ENCODE measurements at regions not wholly inside any gene's neighbourhood (a gene's known extent, or its start where the extent isn't known, plus 50 kb on each side); places are given as distances from the start of the nearest gene placed in this dataset.

DNA sequence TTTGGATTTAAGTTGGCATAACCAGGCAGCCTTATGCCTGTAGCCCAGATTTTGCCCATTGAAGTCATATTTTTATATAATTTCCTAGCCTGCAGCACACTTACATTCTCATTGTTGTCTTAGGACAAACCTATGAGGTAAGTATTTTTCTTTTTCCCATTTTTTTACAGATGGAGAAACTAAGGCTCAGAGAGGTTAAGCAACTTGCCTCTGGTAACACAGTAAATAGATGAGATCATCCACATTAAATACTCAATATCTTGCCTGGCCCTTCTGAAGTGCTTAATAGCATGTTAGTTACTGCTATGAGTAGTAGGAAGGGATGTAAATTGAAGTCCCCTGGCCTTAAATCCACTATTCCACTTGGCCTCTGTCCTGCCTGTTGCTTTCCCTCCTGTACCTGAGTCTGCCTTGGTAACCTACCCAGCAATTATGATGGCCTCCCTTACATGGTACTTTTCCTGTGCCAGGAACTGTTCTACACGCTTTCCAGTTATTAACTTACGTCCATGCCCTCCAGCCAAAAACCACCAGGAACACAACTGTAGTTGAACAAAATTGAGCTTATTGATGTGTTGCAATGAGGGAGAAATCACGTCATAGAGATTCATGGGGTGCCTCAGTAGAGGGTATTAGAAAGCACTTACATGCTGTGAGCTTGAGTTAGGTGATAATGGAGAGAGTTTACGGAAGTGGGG lies 111.6 kb upstream of the FGGY start:
- no peak for DNase-seq (ENCODE audit: low read depth, low spot score)
- Histone ChIP-seq H3K9ac (ENCODE audit: insufficient read length, low read depth) (no peak overlapping the region), H3K9me3 (ENCODE audit: insufficient read depth, low read length) (no peaks in the 10 kb centered on the region), H3K36me3 (ENCODE audit: insufficient read depth, insufficient read length, low read length) (no peaks in the 10 kb centered on the region), H3K4me1 (ENCODE audit: insufficient read depth, insufficient read length) (peaks cover 3% of the 10 kb centered on the region), H3K27me3 (ENCODE audit: insufficient read depth, insufficient read length) (no peaks in the 10 kb centered on the region), H3K4me3 (ENCODE audit: insufficient read length, low read depth) (no peak overlapping the region)
- TF ChIP-seq ZNF274 (IDR thresholded peaks at IDR 0.05; ENCODE audit: low read depth, low read length) (no peak), YY1 (IDR thresholded peaks at IDR 0.05; ENCODE audit: insufficient read depth, insufficient read length) (no peak), SUZ12 (IDR thresholded peaks at IDR 0.05; ENCODE audit: extremely low read depth, insufficient read depth, insufficient read length) (no peak)

DNA sequence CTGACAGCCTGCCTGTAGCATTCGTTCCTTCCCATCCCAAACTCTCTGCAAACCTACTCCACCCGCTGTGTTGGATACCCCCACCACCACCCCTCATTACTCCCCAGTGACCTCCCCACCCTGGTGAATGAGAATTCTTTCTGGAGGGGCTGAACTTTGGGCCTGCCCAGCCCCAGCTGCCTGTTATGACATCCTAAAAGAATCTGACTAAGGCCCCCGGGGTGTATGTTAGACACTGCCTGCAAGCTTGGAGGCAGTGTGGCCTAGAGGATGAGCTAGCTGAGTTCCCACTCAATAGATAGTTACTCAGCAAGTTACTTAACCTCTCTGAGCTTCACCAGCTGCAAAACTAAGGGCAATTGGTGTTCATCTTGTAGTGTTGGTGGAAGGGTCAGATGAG lies 110.2 kb upstream of the FGGY start:
- no peak overlapping the region for H3K9ac ChIP-seq (ENCODE audit: insufficient read length, low read depth)
- no peak for TF ChIP-seq SUZ12 (IDR thresholded peaks at IDR 0.05; ENCODE audit: extremely low read depth, insufficient read depth, insufficient read length)
- TF ChIP-seq YY1 (IDR thresholded peaks at IDR 0.05; ENCODE audit: insufficient read depth, insufficient read length) = no peak
- no peak for TF ChIP-seq ZNF274 (IDR thresholded peaks at IDR 0.05; ENCODE audit: low read depth, low read length)
- no peaks in the 10 kb centered on the region for H3K36me3 ChIP-seq (ENCODE audit: insufficient read depth, insufficient read length, low read length)
- peaks cover 6% of the 10 kb centered on the region; the same call in 1 of the 2 replicates for H3K9me3 ChIP-seq (ENCODE audit: insufficient read depth, low read length)
- no peaks in the 10 kb centered on the region for H3K27me3 ChIP-seq (ENCODE audit: insufficient read depth, insufficient read length)
- no peak overlapping the region for H3K4me3 ChIP-seq (ENCODE audit: insufficient read length, low read depth)
- peak; percentile 16 for DNase-seq (ENCODE audit: low read depth, low spot score)
- peaks cover 3% of the 10 kb centered on the region for H3K4me1 ChIP-seq (ENCODE audit: insufficient read depth, insufficient read length)

DNA sequence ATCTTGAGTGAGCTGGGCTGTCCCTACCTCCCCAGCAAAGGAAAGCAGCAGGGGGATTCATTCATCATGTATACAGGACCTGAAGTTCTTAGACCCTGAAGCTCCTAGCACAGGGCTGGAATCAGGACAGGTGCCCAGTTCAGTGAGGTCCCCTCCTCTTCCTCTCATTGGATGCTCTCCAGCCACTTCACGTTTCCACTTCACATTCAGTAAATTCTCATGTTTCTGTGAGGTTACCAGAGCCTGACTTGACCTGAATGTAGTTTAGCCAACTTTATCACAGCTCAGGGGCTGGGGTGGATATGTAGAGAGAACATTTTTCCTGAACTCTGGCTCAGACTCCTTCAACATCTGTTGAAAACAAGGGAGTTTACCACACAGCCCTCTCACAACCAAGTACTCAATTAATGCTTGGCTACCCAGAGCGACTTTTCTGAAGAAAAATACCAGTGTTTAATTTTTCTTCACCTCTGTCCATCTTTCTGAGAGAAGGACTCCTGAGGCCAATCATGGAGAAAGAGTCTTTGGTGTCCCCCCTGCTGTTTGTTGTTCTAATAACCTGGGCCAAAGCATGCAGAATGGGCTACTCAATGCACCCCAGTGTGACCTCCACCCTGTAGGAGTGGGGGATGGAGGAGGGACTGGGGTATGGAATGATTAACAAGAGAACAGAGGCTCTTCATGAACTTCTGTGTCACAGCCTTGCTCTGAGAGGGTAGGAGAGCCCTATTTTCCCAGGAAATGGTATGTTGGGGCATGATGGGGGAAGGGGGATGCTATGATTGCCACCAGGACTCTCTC lies 108.3 kb upstream of the FGGY start:
- no peak for DNase-seq (ENCODE audit: low read depth, low spot score)
- Histone ChIP-seq H3K36me3 (ENCODE audit: insufficient read depth, insufficient read length, low read length) (no peaks in the 10 kb centered on the region), H3K4me1 (ENCODE audit: insufficient read depth, insufficient read length) (peaks cover 3% of the 10 kb centered on the region), H3K9me3 (ENCODE audit: insufficient read depth, low read length) (peaks cover 14% of the 10 kb centered on the region; the same call in 1 of the 2 replicates), H3K9ac (ENCODE audit: insufficient read length, low read depth) (no peak overlapping the region), H3K27me3 (ENCODE audit: insufficient read depth, insufficient read length) (no peaks in the 10 kb centered on the region), H3K4me3 (ENCODE audit: insufficient read length, low read depth) (no peak overlapping the region)
- TF ChIP-seq YY1 (IDR thresholded peaks at IDR 0.05; ENCODE audit: insufficient read depth, insufficient read length) = no peak
- TF ChIP-seq SUZ12 (IDR thresholded peaks at IDR 0.05; ENCODE audit: extremely low read depth, insufficient read depth, insufficient read length) = no peak
- no peak for TF ChIP-seq ZNF274 (IDR thresholded peaks at IDR 0.05; ENCODE audit: low read depth, low read length)

DNA sequence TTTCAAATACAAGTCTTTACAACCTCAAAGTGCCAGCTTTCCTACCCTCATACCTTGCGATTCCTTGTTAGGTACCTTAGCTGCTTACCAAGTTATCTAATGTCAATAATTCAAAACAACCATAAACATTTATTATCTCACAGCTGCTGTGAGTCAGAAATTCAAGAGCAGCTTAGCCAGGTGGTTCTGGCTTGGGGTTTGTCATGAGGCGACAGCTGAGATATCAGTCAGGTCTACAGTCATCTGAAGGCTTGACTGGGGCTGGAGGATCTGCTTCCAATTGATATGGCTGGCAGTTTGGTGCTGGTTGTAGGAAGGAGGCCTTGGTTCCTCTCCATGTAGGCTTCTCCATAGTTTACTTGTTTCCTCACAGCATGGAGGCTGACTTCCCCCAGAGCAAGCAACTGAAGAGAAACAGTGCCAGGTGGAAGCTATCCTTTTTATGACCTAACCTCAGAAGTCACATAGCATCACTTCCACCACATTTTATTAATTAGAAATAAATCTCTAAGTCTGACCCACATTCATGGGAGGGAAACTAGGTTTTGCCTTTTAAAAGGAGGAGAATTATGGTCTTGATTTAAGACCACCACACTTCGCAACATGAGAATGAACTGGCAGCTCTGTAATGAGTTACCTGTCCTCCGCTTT lies 103.3 kb upstream of the FGGY start:
- no peaks in the 10 kb centered on the region for H3K4me1 ChIP-seq (ENCODE audit: insufficient read depth, insufficient read length)
- peaks cover 20% of the 10 kb centered on the region; the same call in 1 of the 2 replicates for H3K9me3 ChIP-seq (ENCODE audit: insufficient read depth, low read length)
- H3K9ac ChIP-seq (ENCODE audit: insufficient read length, low read depth) = no peak overlapping the region
- no peaks in the 10 kb centered on the region for H3K36me3 ChIP-seq (ENCODE audit: insufficient read depth, insufficient read length, low read length)
- H3K4me3 ChIP-seq (ENCODE audit: insufficient read length, low read depth) = no peak overlapping the region
- DNase-seq (ENCODE audit: low read depth, low spot score) = no peak
- no peaks in the 10 kb centered on the region for H3K27me3 ChIP-seq (ENCODE audit: insufficient read depth, insufficient read length)
- TF ChIP-seq YY1 (IDR thresholded peaks at IDR 0.05; ENCODE audit: insufficient read depth, insufficient read length) (no peak), SUZ12 (IDR thresholded peaks at IDR 0.05; ENCODE audit: extremely low read depth, insufficient read depth, insufficient read length) (no peak), ZNF274 (IDR thresholded peaks at IDR 0.05; ENCODE audit: low read depth, low read length) (no peak)

DNA sequence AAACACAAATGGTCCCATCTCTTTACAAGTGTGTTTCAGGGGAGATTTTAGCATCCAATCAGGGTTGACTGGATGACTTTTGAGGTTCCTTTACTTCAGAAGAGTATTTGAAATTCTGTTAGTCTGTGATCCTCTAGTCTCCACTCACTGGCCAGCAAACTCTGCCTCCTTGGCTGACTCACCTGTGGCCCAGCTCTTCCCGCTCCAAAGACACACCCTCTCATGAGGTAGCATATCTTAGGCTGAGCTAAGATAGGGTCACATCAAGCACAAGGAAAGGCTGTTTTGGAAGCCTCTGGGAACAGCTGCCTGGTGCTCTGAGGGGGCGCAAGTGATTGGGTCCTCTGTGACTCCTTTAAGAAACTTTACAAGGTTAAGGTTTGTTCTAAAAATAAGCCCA lies 102.3 kb upstream of the FGGY start:
- Histone ChIP-seq H3K27me3 (ENCODE audit: insufficient read depth, insufficient read length) (no peaks in the 10 kb centered on the region), H3K4me3 (ENCODE audit: insufficient read length, low read depth) (no peak overlapping the region), H3K9me3 (ENCODE audit: insufficient read depth, low read length) (peaks cover 20% of the 10 kb centered on the region; the same call in 1 of the 2 replicates), H3K4me1 (ENCODE audit: insufficient read depth, insufficient read length) (no peaks in the 10 kb centered on the region), H3K36me3 (ENCODE audit: insufficient read depth, insufficient read length, low read length) (no peaks in the 10 kb centered on the region), H3K9ac (ENCODE audit: insufficient read length, low read depth) (no peak overlapping the region)
- TF ChIP-seq YY1 (IDR thresholded peaks at IDR 0.05; ENCODE audit: insufficient read depth, insufficient read length) (no peak), SUZ12 (IDR thresholded peaks at IDR 0.05; ENCODE audit: extremely low read depth, insufficient read depth, insufficient read length) (no peak), ZNF274 (IDR thresholded peaks at IDR 0.05; ENCODE audit: low read depth, low read length) (no peak)
- DNase-seq (ENCODE audit: low read depth, low spot score) = no peak

GRCh38 chr1:59195151-59195550 lies 101.7 kb upstream of the FGGY start:
- H3K27me3 ChIP-seq (ENCODE audit: insufficient read depth, insufficient read length) = no peaks in the 10 kb centered on the region
- DNase-seq (ENCODE audit: low read depth, low spot score) = no peak
- no peak overlapping the region for H3K4me3 ChIP-seq (ENCODE audit: insufficient read length, low read depth)
- H3K9me3 ChIP-seq (ENCODE audit: insufficient read depth, low read length) = peaks cover 20% of the 10 kb centered on the region; the same call in 1 of the 2 replicates
- no peaks in the 10 kb centered on the region for H3K4me1 ChIP-seq (ENCODE audit: insufficient read depth, insufficient read length)
- H3K36me3 ChIP-seq (ENCODE audit: insufficient read depth, insufficient read length, low read length) = no peaks in the 10 kb centered on the region
- no peak for TF ChIP-seq YY1 (IDR thresholded peaks at IDR 0.05; ENCODE audit: insufficient read depth, insufficient read length)
- no peak for TF ChIP-seq ZNF274 (IDR thresholded peaks at IDR 0.05; ENCODE audit: low read depth, low read length)
- TF ChIP-seq SUZ12 (IDR thresholded peaks at IDR 0.05; ENCODE audit: extremely low read depth, insufficient read depth, insufficient read length) = no peak
- no peak overlapping the region for H3K9ac ChIP-seq (ENCODE audit: insufficient read length, low read depth)

DNA sequence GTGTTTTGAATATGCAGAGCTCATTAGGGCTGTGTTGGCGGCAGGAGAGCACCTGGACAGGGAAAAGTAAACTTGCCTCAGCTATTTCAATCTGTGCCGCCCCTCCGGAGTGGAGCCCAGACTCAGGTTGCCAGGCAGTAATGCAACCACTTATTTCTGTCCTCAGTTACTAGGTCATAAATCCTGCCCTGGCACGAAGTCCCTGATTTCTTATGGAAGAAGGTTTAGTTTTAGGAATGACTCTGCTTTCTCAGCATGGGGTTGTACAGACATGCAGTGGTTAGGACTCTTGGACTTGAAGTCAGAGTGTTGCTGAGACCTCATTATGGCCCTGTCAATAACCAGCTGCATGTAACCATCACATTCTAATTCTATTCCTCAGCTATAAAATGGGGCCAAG lies 98.3 kb upstream of the FGGY start:
- Histone ChIP-seq H3K4me1 (ENCODE audit: insufficient read depth, insufficient read length) (no peaks in the 10 kb centered on the region), H3K27me3 (ENCODE audit: insufficient read depth, insufficient read length) (no peaks in the 10 kb centered on the region), H3K36me3 (ENCODE audit: insufficient read depth, insufficient read length, low read length) (no peaks in the 10 kb centered on the region), H3K9me3 (ENCODE audit: insufficient read depth, low read length) (peaks cover 7% of the 10 kb centered on the region; the same call in 1 of the 2 replicates), H3K4me3 (ENCODE audit: insufficient read length, low read depth) (no peak overlapping the region), H3K9ac (ENCODE audit: insufficient read length, low read depth) (no peak overlapping the region)
- no peak for DNase-seq (ENCODE audit: low read depth, low spot score)
- TF ChIP-seq ZNF274 (IDR thresholded peaks at IDR 0.05; ENCODE audit: low read depth, low read length) = no peak
- no peak for TF ChIP-seq YY1 (IDR thresholded peaks at IDR 0.05; ENCODE audit: insufficient read depth, insufficient read length)
- no peak for TF ChIP-seq SUZ12 (IDR thresholded peaks at IDR 0.05; ENCODE audit: extremely low read depth, insufficient read depth, insufficient read length)
